ENCODE measurements at regions not wholly inside any gene's neighbourhood (a gene's known extent, or its start where the extent isn't known, plus 50 kb on each side); places are given as distances from the start of the nearest gene placed in this dataset.

DNA sequence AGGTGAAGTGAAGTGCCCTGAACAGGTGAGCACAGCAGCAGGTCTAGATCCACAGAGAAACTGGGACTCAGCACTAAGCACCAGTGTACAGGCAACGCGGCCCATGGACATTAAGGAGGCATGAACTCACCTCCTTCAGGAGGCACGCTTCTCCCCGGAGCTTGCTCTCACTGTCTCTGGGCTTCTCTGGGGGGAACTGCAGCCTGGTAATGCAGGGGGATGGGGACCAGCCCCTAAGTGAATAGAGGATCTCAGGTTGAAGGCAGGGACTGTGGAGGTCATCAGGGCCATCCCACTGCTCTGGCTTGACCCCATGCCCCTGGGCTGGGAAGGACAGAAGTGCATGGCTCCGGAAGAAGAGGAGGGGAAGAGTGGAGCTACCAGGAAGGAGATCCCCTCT lies 495.6 kb upstream of the B3GAT1 start:
- DNase-seq (ENCODE audit: low spot score), result no peak

DNA sequence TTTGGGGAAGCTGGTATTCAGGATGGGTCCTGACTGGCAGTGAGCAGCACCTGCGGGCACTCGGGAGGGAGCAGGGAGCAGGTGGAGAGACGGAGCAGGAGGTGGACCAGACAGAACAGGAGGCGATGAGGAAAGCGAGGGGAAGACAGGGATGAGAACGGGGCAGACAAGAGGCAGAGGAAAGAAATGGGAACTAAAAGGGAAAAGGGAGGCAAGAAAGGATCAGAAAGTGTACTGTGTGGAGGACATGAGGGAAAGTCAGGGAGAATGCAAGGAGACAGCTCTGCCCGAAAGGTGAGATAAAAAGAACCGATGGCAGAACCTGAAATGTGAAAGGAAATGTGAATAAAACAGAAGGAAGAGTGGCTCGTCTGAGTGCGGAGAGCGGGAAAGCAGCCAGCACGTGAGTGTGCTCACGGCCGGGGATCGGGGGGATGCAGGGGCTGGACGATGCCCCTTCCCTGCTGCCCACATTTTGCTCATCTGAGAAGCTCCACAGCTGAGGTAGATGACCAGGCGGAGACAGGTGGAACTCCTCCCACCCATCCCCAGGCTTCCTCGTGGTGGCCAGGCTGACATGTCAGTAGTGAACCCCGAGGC lies 494.4 kb upstream of the B3GAT1 start:
- no peak for DNase-seq (ENCODE audit: low spot score)

DNA sequence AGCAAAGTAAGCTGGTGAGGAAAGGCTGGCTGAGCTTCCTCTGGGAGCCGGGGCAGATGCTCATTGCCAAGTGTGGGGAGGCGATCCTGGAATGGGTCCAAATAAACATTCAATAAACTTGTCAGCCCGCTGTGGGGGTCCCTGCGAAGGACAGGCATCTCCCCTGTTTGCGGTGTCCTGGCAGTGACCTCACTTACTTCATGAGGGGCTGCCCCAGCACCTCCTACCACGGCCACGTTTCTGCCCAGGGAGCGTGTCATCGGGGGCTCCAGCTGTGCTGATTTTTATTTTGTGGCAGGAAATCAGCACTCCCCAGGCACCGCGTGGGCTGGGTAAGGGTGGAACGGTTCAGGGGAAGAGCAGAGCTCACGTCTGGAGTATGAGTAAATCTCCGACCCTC lies 493.9 kb upstream of the B3GAT1 start:
- no peak for DNase-seq (ENCODE audit: low spot score)

- no peak for DNase-seq (ENCODE audit: low spot score)
Measured at GRCh38 chr11:134905517-134905916, 493.5 kb upstream of the B3GAT1 start.

DNA sequence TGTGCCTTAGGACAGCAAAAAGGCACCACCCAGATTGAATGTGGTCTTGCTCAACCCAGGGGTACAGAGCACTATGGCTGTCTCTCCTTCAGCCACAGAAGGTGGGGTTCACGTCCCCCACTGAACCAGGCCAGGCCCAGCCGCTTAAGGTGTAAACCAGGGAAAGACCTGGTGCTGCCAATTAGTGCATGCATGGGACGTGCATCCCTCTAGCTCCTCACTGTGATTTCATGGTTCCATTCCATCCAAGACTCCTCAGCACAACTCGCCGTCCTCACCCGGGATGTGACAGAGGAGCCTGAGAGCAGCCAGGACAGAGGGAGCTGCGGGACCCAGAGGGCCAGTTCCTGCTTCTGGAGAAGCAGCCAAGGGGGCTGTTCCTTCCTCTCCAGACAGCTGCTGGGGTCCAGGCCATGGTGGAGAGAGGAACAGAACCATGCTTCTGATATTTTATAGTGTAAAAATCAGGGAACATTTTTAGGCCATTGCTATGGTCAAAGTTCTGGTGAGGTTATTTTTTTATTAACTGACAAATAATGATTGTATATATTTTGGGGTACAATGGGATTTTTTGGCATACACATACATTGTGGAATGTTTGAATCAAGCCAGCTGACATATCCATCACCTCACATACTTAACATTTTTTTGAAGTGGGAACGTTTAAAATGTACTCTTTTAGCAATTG lies 492.2 kb upstream of the B3GAT1 start:
- DNase-seq (ENCODE audit: low spot score), result no peak

- no peak for DNase-seq (ENCODE audit: low spot score)
Measured at GRCh38 chr11:134901955-134902918, 490.2 kb upstream of the B3GAT1 start.

- DNase-seq (ENCODE audit: low spot score), result no peak
Measured at GRCh38 chr11:134901542-134901941, 489.5 kb upstream of the B3GAT1 start.

GRCh38 chr11:134893810-134894685 lies 482.0 kb upstream of the B3GAT1 start:
- DNase-seq (ENCODE audit: low spot score), result no peak

- DNase-seq (ENCODE audit: low spot score), result no peak
Measured at GRCh38 chr11:134890446-134890845, 478.4 kb upstream of the B3GAT1 start.

DNA sequence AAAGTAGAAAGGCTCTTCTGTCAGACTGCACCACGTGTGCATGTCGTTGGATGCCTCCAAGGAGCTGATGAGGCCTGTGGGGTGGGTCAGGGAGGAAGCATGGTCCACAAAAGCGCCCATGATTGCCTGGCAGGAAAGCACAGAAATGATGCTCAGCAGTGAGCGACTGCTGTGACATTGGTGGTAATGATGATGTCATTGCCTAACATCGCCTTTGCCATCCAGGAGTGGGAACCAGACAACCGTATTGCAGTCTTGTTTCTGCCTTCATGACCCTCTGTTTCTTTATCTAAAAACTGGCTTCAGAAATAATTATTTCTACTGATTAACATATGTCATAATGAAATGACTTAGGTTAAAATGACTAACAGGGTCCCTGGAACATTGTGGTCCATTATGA lies 477.8 kb upstream of the B3GAT1 start:
- DNase-seq (ENCODE audit: low spot score), result no peak

GRCh38 chr11:134888821-134889220 lies 476.8 kb upstream of the B3GAT1 start:
- DNase-seq (ENCODE audit: low spot score), result no peak

GRCh38 chr11:134887896-134888295 lies 475.9 kb upstream of the B3GAT1 start:
- no peak for DNase-seq (ENCODE audit: low spot score)

GRCh38 chr11:134883484-134883883 lies 471.4 kb upstream of the B3GAT1 start:
- DNase-seq (ENCODE audit: low spot score), result no peak

GRCh38 chr11:134882671-134883297 lies 470.7 kb upstream of the B3GAT1 start:
- DNase-seq (ENCODE audit: low spot score), result no peak

- no peak for DNase-seq (ENCODE audit: low spot score)
Measured at GRCh38 chr11:134882141-134882540, 470.1 kb upstream of the B3GAT1 start.

DNA sequence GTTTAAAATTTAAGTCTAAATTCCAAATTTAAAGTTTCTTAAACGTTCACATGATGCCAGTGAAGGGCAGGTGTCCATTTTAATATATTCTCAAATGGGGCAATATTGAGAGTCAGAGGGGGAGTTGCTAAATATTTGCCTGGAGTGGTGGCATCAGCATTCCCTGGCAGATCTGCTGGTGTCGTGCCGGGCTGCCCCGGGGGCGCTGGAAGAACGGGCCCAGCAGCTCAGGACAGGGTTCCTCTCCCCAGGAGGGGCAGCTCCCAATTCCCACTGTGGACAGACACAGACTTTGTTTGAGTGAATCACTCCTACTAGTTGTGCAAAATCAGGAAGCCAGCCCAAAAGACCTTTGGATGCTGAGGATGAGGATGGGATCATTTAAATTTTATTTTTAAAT lies 468.7 kb upstream of the B3GAT1 start:
- no peak for DNase-seq (ENCODE audit: low spot score)

GRCh38 chr11:134879931-134880330 lies 467.9 kb upstream of the B3GAT1 start:
- DNase-seq (ENCODE audit: low spot score), result no peak

- no peak for DNase-seq (ENCODE audit: low spot score)
Measured at GRCh38 chr11:134879341-134879740, 467.3 kb upstream of the B3GAT1 start.

DNA sequence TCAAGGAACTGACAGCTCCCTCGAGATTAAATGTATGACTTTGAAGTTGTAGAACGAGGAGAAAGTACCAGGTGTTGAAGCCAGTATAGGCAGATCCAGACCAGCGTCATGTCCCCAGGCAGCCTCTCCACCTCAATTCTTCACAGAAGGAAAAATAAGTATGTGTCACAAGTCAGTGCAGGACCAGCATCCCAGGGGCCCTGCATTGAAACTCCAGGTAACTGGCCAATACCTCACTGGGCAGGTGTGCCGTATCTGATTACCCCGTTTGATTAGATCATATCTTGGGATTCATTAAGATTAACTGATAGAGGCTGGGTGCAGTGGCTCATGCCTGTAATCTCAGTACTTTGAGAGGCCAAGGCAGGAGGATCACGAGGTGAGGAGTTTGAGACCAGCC lies 466.7 kb upstream of the B3GAT1 start:
- no peak for DNase-seq (ENCODE audit: low spot score)

GRCh38 chr11:134876226-134876625 lies 464.2 kb upstream of the B3GAT1 start:
- DNase-seq (ENCODE audit: low spot score), result no peak

DNA sequence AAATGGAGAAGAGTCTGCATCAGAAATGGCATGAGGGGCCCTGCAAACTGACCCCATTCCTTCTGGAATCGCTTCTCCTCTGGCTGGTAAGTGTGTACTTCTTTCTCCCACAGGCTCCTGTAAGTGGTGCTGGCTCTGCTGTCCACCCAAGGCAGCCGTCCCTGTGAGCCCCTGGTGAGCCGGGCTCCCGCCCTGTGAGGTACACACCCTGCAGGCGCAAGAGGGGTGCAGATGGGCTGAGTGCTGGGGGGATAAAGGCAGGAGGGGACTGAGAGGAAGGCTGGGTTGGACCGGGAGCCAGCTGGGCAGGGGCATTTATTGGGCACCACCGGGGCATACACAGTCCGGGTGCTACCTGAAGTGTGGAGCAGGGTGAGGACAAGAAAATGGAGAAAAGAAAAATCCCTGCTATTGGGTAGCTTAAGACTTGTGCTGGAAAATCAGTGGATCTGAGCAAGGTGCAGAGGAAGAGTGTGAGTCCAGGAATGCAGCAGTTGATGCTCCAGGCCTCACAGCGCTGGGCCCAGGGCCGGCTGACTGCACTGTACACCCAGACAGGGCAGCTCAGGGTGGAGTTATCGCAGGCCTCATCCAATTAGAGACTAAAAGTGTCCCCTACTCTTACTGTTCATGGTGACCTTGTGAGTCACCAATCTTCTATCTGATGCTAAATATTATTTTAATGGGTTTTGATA lies 455.1 kb upstream of the B3GAT1 start:
- DNase-seq (ENCODE audit: low spot score), result no peak
